ENCODE measurements at regions not wholly inside any gene's neighbourhood (a gene's known extent, or its start where the extent isn't known, plus 50 kb on each side); places are given as distances from the start of the nearest gene placed in this dataset.

GRCh38 chr4:43234626-43235415 lies 342.3 kb downstream of the GRXCR1 start:
- no peak overlapping the region for H3K27ac Mint-ChIP-seq
- H3K4me1 Mint-ChIP-seq: no peaks in the 10 kb centered on the region
- no peaks in the 10 kb centered on the region for H3K79me2 ChIP-seq (replicated peaks; ENCODE audit: insufficient read depth)
- H3K36me3 ChIP-seq (ENCODE audit: insufficient read depth): no peaks in the 10 kb centered on the region
- H3K27me3 Mint-ChIP-seq (ENCODE audit: insufficient read depth, low read depth, poor library complexity): no peaks in the 10 kb centered on the region
- H4K20me1 ChIP-seq (replicated peaks; ENCODE audit: insufficient read depth): no peaks in the 10 kb centered on the region
- H3K9me3 Mint-ChIP-seq: no peaks in the 10 kb centered on the region
- H3K9me2 ChIP-seq (ENCODE audit: insufficient read depth): no peaks in the 10 kb centered on the region
- DNase-seq (ENCODE audit: low spot score) (peak; percentile 17), ATAC-seq (no peak; the same call in 2 of the 3 replicates)
- H3F3A ChIP-seq (replicated peaks; ENCODE audit: low read depth): no peaks in the 10 kb centered on the region
- no peaks in the 10 kb centered on the region for H3K4me1 ChIP-seq (ENCODE audit: insufficient read depth)
- H3K4me3 Mint-ChIP-seq: no peak overlapping the region
- no peaks in the 10 kb centered on the region for H3K27me3 ChIP-seq (ENCODE audit: insufficient read depth)
- no peaks in the 10 kb centered on the region for H3K36me3 Mint-ChIP-seq (ENCODE audit: low read depth)
- no peak overlapping the region for H3K4me3 ChIP-seq
- peak overlapping the region; percentile 19; the same call in 1 of the 2 replicates for H2AFZ ChIP-seq
- H3K27ac ChIP-seq (ENCODE audit: low read depth): no peak overlapping the region
- no peak for TF ChIP-seq JUNB (IDR thresholded peaks at IDR 0.05; ENCODE audit: unreplicated experiment)
- no peak for TF ChIP-seq CTCF (conservative IDR thresholded peaks at IDR 0.05; ENCODE audit: low read depth in 2 of 2)
- no peak for TF ChIP-seq CREB1 (CRISPR knock-in tag; IDR thresholded peaks at IDR 0.05; ENCODE audit: low read depth)
- no peak for TF ChIP-seq ZNF331 (CRISPR knock-in tag; IDR thresholded peaks at IDR 0.05; ENCODE audit: low read depth)
- TF ChIP-seq POLR2AphosphoS5 (IDR thresholded peaks at IDR 0.05; ENCODE audit: low read depth): no peak
- TF ChIP-seq EZH2phosphoT487 (IDR thresholded peaks at IDR 0.05; ENCODE audit: unreplicated experiment): no peak
- TF ChIP-seq REST (IDR thresholded peaks at IDR 0.05; ENCODE audit: unreplicated experiment): no peak
- TF ChIP-seq ZNF462 (CRISPR knock-in tag; IDR thresholded peaks at IDR 0.05): no peak
- no peak for TF ChIP-seq NANOG (IDR thresholded peaks at IDR 0.05; ENCODE audit: borderline replicate concordance)
- no peak for TF ChIP-seq ETS1 (IDR thresholded peaks at IDR 0.05)
- no peak for TF ChIP-seq STAT1 (IDR thresholded peaks at IDR 0.05; ENCODE audit: unreplicated experiment)
- TF ChIP-seq ZNF114 (CRISPR knock-in tag; IDR thresholded peaks at IDR 0.05): no peak
- TF ChIP-seq EZH2 (IDR thresholded peaks at IDR 0.05; ENCODE audit: low read depth, unreplicated experiment): no peak
- H3K4me2 ChIP-seq: no peak overlapping the region

All from GM23338 (cell line).